ENCODE measurements at regions not wholly inside any gene's neighbourhood (a gene's known extent, or its start where the extent isn't known, plus 50 kb on each side); places are given as distances from the start of the nearest gene placed in this dataset.

GRCh38 chr12:94080341-94081009, 67.9 kb upstream of the PLXNC1 start:
- no peaks in the 10 kb centered on the region for H3K36me3 Mint-ChIP-seq (ENCODE audit: low read depth)
- H3K27me3 Mint-ChIP-seq (ENCODE audit: insufficient read depth): peaks cover 1% of the 10 kb centered on the region
- TF ChIP-seq CTCF (IDR thresholded peaks at IDR 0.05): no peak
- DNase-seq: no peak
- H3K4me1 Mint-ChIP-seq (ENCODE audit: low read depth): peaks cover 31% of the 10 kb centered on the region
- H3K27ac Mint-ChIP-seq: no peak overlapping the region
- H3K4me3 Mint-ChIP-seq: no peak overlapping the region
- H3K9me3 Mint-ChIP-seq: peaks cover 10% of the 10 kb centered on the region; the same call in 1 of the 2 replicates

- DNase-seq: no peak
- Mint-ChIP-seq H3K4me3 (no peak overlapping the region), H3K27ac (no peak overlapping the region), H3K27me3 (ENCODE audit: insufficient read depth) (peaks cover 1% of the 10 kb centered on the region), H3K9me3 (peaks cover 10% of the 10 kb centered on the region; the same call in 1 of the 2 replicates), H3K36me3 (ENCODE audit: low read depth) (no peaks in the 10 kb centered on the region), H3K4me1 (ENCODE audit: low read depth) (peaks cover 28% of the 10 kb centered on the region; the same call in 1 of the 2 replicates)
- no peak for TF ChIP-seq CTCF (IDR thresholded peaks at IDR 0.05)
These were observed 65.7 kb upstream of the PLXNC1 start for GRCh38 chr12:94082690-94083089.

GRCh38 chr12:94089891-94090290, 58.5 kb upstream of the PLXNC1 start:
- Mint-ChIP-seq H3K36me3 (ENCODE audit: low read depth) (peaks cover 11% of the 10 kb centered on the region; the same call in 1 of the 2 replicates), H3K4me3 (no peak overlapping the region), H3K27me3 (ENCODE audit: insufficient read depth) (peaks cover 3% of the 10 kb centered on the region), H3K9me3 (no peaks in the 10 kb centered on the region), H3K27ac (no peak overlapping the region), H3K4me1 (ENCODE audit: low read depth) (peaks cover 38% of the 10 kb centered on the region)
- DNase-seq: no peak
- no peak for TF ChIP-seq CTCF (IDR thresholded peaks at IDR 0.05)

GRCh38 chr12:94091624-94092023, 56.8 kb upstream of the PLXNC1 start:
- no peaks in the 10 kb centered on the region for H3K9me3 Mint-ChIP-seq
- peaks cover 11% of the 10 kb centered on the region; the same call in 1 of the 2 replicates for H3K36me3 Mint-ChIP-seq (ENCODE audit: low read depth)
- no peak for DNase-seq
- H3K4me3 Mint-ChIP-seq: no peak overlapping the region
- H3K4me1 Mint-ChIP-seq (ENCODE audit: low read depth): peaks cover 38% of the 10 kb centered on the region
- H3K27me3 Mint-ChIP-seq (ENCODE audit: insufficient read depth): peaks cover 3% of the 10 kb centered on the region; the same call in 1 of the 2 replicates
- no peak for TF ChIP-seq CTCF (IDR thresholded peaks at IDR 0.05)
- no peak overlapping the region; the same call in 1 of the 2 replicates for H3K27ac Mint-ChIP-seq

- peaks cover 3% of the 10 kb centered on the region; the same call in 1 of the 2 replicates for H3K27me3 Mint-ChIP-seq (ENCODE audit: insufficient read depth)
- no peak for TF ChIP-seq CTCF (IDR thresholded peaks at IDR 0.05)
- peak overlapping the region; percentile 49 for H3K27ac Mint-ChIP-seq
- peak overlapping the region; percentile 39; the same call in 1 of the 2 replicates for H3K4me3 Mint-ChIP-seq
- H3K4me1 Mint-ChIP-seq (ENCODE audit: low read depth): peaks cover 47% of the 10 kb centered on the region
- H3K36me3 Mint-ChIP-seq (ENCODE audit: low read depth): peaks cover 11% of the 10 kb centered on the region; the same call in 1 of the 2 replicates
- no peaks in the 10 kb centered on the region for H3K9me3 Mint-ChIP-seq
- DNase-seq: peak; percentile 43
These were observed 55.7 kb upstream of the PLXNC1 start for GRCh38 chr12:94092516-94093241.
